ENCODE measurements at regions not wholly inside any gene's neighbourhood (a gene's known extent, or its start where the extent isn't known, plus 50 kb on each side); places are given as distances from the start of the nearest gene placed in this dataset.

- no peak for TF ChIP-seq CTCF (conservative IDR thresholded peaks at IDR 0.05; ENCODE audit: low read depth, low read length)
- no peak for DNase-seq (ENCODE audit: low read depth)
- no peak overlapping the region for H3K4me3 ChIP-seq (ENCODE audit: low read depth, low read length)
Measured at GRCh38 chr7:130844811-130845580, 111.0 kb upstream of the KLF14 start.

GRCh38 chr7:130845581-130846085 is 111.6 kb upstream of the KLF14 start:
- no peak for TF ChIP-seq CTCF (conservative IDR thresholded peaks at IDR 0.05; ENCODE audit: low read depth, low read length)
- H3K4me3 ChIP-seq (ENCODE audit: low read depth, low read length): no peak overlapping the region
- peak; percentile 76 for DNase-seq (ENCODE audit: low read depth)

- no peak overlapping the region for H3K4me3 ChIP-seq (ENCODE audit: low read depth, low read length)
- TF ChIP-seq CTCF (conservative IDR thresholded peaks at IDR 0.05; ENCODE audit: low read depth, low read length): no peak
- DNase-seq (ENCODE audit: low read depth): no peak
Measured at GRCh38 chr7:130849604-130850003, 115.6 kb upstream of the KLF14 start.

GRCh38 chr7:130850956-130851355 is 116.9 kb upstream of the KLF14 start:
- TF ChIP-seq CTCF (conservative IDR thresholded peaks at IDR 0.05; ENCODE audit: low read depth, low read length): no peak
- no peak overlapping the region for H3K4me3 ChIP-seq (ENCODE audit: low read depth, low read length)
- no peak for DNase-seq (ENCODE audit: low read depth)

- DNase-seq (ENCODE audit: low read depth): no peak
- H3K4me3 ChIP-seq (ENCODE audit: low read depth, low read length): no peak overlapping the region
- no peak for TF ChIP-seq CTCF (conservative IDR thresholded peaks at IDR 0.05; ENCODE audit: low read depth, low read length)
Measured at GRCh38 chr7:130852867-130853266, 118.9 kb upstream of the KLF14 start.

- no peak overlapping the region for H3K4me3 ChIP-seq (ENCODE audit: low read depth, low read length)
- DNase-seq (ENCODE audit: low read depth): no peak
- TF ChIP-seq CTCF (conservative IDR thresholded peaks at IDR 0.05; ENCODE audit: low read depth, low read length): no peak
Measured at GRCh38 chr7:130853503-130854279, 119.7 kb upstream of the KLF14 start.
